ENCODE measurements at regions not wholly inside any gene's neighbourhood (a gene's known extent, or its start where the extent isn't known, plus 50 kb on each side); places are given as distances from the start of the nearest gene placed in this dataset.

- no peaks in the 10 kb centered on the region for H3K9me3 ChIP-seq (ENCODE audit: control insufficient read depth, insufficient read depth, low read length)
- ChIA-PET CTCF (no interaction called here), POLR2A (ENCODE audit: unreplicated experiment) (no interaction called here)
- H2BK120ac ChIP-seq (ENCODE audit: low read depth, low read length) = no peak overlapping the region
- TF ChIP-seq RCOR1 (IDR thresholded peaks at IDR 0.05; ENCODE audit: insufficient replicate concordance, low read length) (no peak), CEBPB (IDR thresholded peaks at IDR 0.05; ENCODE audit: low read depth, low read length) (no peak), USF2 (IDR thresholded peaks at IDR 0.05; ENCODE audit: low read depth, low read length) (no peak), MXI1 (IDR thresholded peaks at IDR 0.05; ENCODE audit: borderline replicate concordance, low read depth, low read length) (no peak), BHLHE40 (IDR thresholded peaks at IDR 0.05; ENCODE audit: low read depth, low read length) (no peak), POLR2A (IDR thresholded peaks at IDR 0.05; ENCODE audit: low read depth, low read length) (no peak), ELK1 (IDR thresholded peaks at IDR 0.05; ENCODE audit: borderline replicate concordance, low read depth, low read length) (no peak), MAZ (IDR thresholded peaks at IDR 0.05; ENCODE audit: borderline replicate concordance, low read depth, low read length) (no peak), FOS (IDR thresholded peaks at IDR 0.05; ENCODE audit: low read depth, low read length) (no peak), CHD1 (IDR thresholded peaks at IDR 0.05; ENCODE audit: low read depth, low read length) (no peak), SMC3 (IDR thresholded peaks at IDR 0.05; ENCODE audit: low read depth, low read length) (no peak), RAD21 (IDR thresholded peaks at IDR 0.05; ENCODE audit: low read length) (no peak), CTCF (conservative IDR thresholded peaks at IDR 0.05; ENCODE audit: low read depth, low read length) (no peak)
- no peak for DNase-seq
- no peaks in the 10 kb centered on the region for H4K20me1 ChIP-seq (ENCODE audit: insufficient read depth, low read length)
- H3K4me3 ChIP-seq (ENCODE audit: insufficient read depth, low read depth, low read length) = no peak overlapping the region
- H2BK20ac ChIP-seq (ENCODE audit: low read depth, low read length) = no peak overlapping the region
- H3K14ac ChIP-seq (replicated peaks; ENCODE audit: low read depth, low read length) = no peak overlapping the region
- H4K91ac ChIP-seq (ENCODE audit: insufficient read depth, low read depth, low read length) = no peak overlapping the region
- H2BK15ac ChIP-seq (ENCODE audit: low read depth, low read length) = no peak overlapping the region
- WGBS, 2 experiments (ENCODE audit: extremely low coverage in 2 of 2, insufficient read length in 1 of 2) = no CpG with 5 or more reads among the region's 3 CpGs
- H3K18ac ChIP-seq (ENCODE audit: low read depth, low read length) = no peak overlapping the region
- H3K4ac ChIP-seq (ENCODE audit: low read depth, low read length) = no peak overlapping the region
- H3K9ac ChIP-seq (ENCODE audit: low read depth, low read length) = no peak overlapping the region
- no peak overlapping the region for H2AK9ac ChIP-seq (replicated peaks; ENCODE audit: low read depth, low read length, poor library complexity)
- H3K56ac ChIP-seq (ENCODE audit: extremely low read depth, insufficient read depth, low read length) = no peak overlapping the region
- in situ Hi-C loops (cut with MboI; ENCODE audit: low sequenced_read_pairs) = loop anchor here (25.0 kb wide), 1 partner anchor 104 kb away; no protein-coding TSS in a partner anchor
- no peak overlapping the region for H4K8ac ChIP-seq (ENCODE audit: low read depth in 2 of 2, low read length in 2 of 2)
- H3K27me3 ChIP-seq (ENCODE audit: control insufficient read depth, insufficient read depth, low read length) = peaks cover 1% of the 10 kb centered on the region
- no peak overlapping the region for H2AFZ ChIP-seq (replicated peaks; ENCODE audit: low read length, poor library complexity)
- dilution Hi-C loops (cut with HindIII; ENCODE audit: low sequenced_read_pairs, unreplicated experiment) = no loop called here
- no peak overlapping the region for H3K4me2 ChIP-seq (ENCODE audit: low read depth, low read length)
- no peak for ATAC-seq (ENCODE audit: low read depth)
- no peaks in the 10 kb centered on the region for H3K4me1 ChIP-seq (ENCODE audit: control insufficient read depth, insufficient read depth, low read length)
- H3K79me1 ChIP-seq (ENCODE audit: low read depth in 1 of 2, low read length in 2 of 2) = no peaks in the 10 kb centered on the region
- no TSS peak for BruUV-seq (replicated peaks)
- H3K36me3 ChIP-seq (ENCODE audit: control insufficient read depth, insufficient read depth, low read length) = no peaks in the 10 kb centered on the region
- H3K9me1 ChIP-seq (ENCODE audit: insufficient read depth, low read length) = no peaks in the 10 kb centered on the region
- intact Hi-C loops (cut with micrococcal nuclease) = no loop called here
- no peak overlapping the region for H3K23ac ChIP-seq (ENCODE audit: low read depth, low read length)
- H4K5ac ChIP-seq (ENCODE audit: low read depth, low read length) = no peak overlapping the region
- no peak overlapping the region for H3K27ac ChIP-seq (ENCODE audit: insufficient read depth, low read length)
- H2AK5ac ChIP-seq (ENCODE audit: low read depth, low read length) = no peak overlapping the region
- H2BK5ac ChIP-seq (ENCODE audit: low read depth, low read length, poor library complexity, severe bottlenecking) = no peak overlapping the region
Observed at GRCh38 chr4:38383646-38384121, 280.3 kb upstream of the KLF3 start.

Data from IMR-90 (cell line).